GM23338 (cell line): ENCODE measurements at regions not wholly inside any gene's neighbourhood (a gene's known extent, or its start where the extent isn't known, plus 50 kb on each side); places are given as distances from the start of the nearest gene placed in this dataset.

Experiments
- ATAC-seq: fragments of 200-7000 bp; cut with Tn5 transposase; 3 replicates; pipeline ENCODE4 v1.9.1; 2020
- DNase-seq: peaks from one replicate; pipeline ENCODE4 v3.0.0-alpha.2; 2015; ENCODE audit warnings: low spot score
- H2AFZ ChIP-seq: fragments of 200-600 bp; sonication (generic); 2 replicates; pipeline ENCODE4 v1.8.0; 2016; ENCODE audit warnings: antibody characterized with exemption, mild to moderate bottlenecking, moderate library complexity
- H3F3A ChIP-seq: fragments of 200-600 bp; sonication (generic); replicated peaks from 2 replicates; pipeline ENCODE4 v1.8.0; 2017; ENCODE audit warnings: antibody characterized with exemption, mixed run types, low read depth
- H3K27ac ChIP-seq: fragments of 200-600 bp; sonication (generic); 2 replicates; pipeline ENCODE4 v1.6.1; 2016; ENCODE audit warnings: low read depth
- H3K27me3 ChIP-seq: fragments of 200-600 bp; sonication (generic); 2 replicates; pipeline ENCODE4 v1.8.0; 2016; ENCODE audit warnings: mild to moderate bottlenecking, mixed run types, moderate library complexity; ENCODE audit not compliant: insufficient read depth
- H3K36me3 ChIP-seq: fragments of 200-600 bp; sonication (generic); 2 replicates; pipeline ENCODE4 v1.8.0; 2016; ENCODE audit warnings: mild to moderate bottlenecking; ENCODE audit not compliant: insufficient read depth
- H3K4me1 ChIP-seq: fragments of 200-600 bp; sonication (generic); 2 replicates; pipeline ENCODE4 v1.8.0; 2016; ENCODE audit warnings: mild to moderate bottlenecking, moderate library complexity; ENCODE audit not compliant: insufficient read depth
- H3K4me2 ChIP-seq: fragments of 200-600 bp; sonication (generic); 2 replicates; pipeline ENCODE4 v1.7.1; 2017; ENCODE audit warnings: mixed run types
- H3K4me3 ChIP-seq: fragments of 200-600 bp; sonication (generic); 2 replicates; pipeline ENCODE4 v1.6.1; 2016; ENCODE audit warnings: mixed run types
- H3K79me2 ChIP-seq: fragments of 200-600 bp; sonication (generic); replicated peaks from 2 replicates; pipeline ENCODE4 v1.8.0; 2017; ENCODE audit warnings: mild to moderate bottlenecking; ENCODE audit not compliant: insufficient read depth
- H3K9me2 ChIP-seq: fragments of 200-600 bp; sonication (generic); 2 replicates; pipeline ENCODE4 v1.8.0; 2017; ENCODE audit not compliant: insufficient read depth
- H4K20me1 ChIP-seq: fragments of 200-600 bp; sonication (generic); replicated peaks from 2 replicates; pipeline ENCODE4 v1.8.0; 2017; ENCODE audit warnings: mild to moderate bottlenecking; ENCODE audit not compliant: insufficient read depth
- H3K27ac Mint-ChIP-seq: 2 replicates; pipeline ENCODE4 v1.8.0; 2020; ENCODE audit warnings: inconsistent platforms, mild to moderate bottlenecking, moderate library complexity, mixed read lengths
- H3K27me3 Mint-ChIP-seq: 3 replicates; pipeline ENCODE4 v1.8.0; 2022; ENCODE audit warnings: low read depth, mild to moderate bottlenecking, moderate library complexity, mixed read lengths, inconsistent platforms; ENCODE audit not compliant: insufficient read depth, poor library complexity
- H3K36me3 Mint-ChIP-seq: 3 replicates; pipeline ENCODE4 v1.8.0; 2021; ENCODE audit warnings: low read depth, mild to moderate bottlenecking, inconsistent platforms, moderate library complexity, mixed read lengths
- H3K4me1 Mint-ChIP-seq: 3 replicates; pipeline ENCODE4 v1.8.0; 2020; ENCODE audit warnings: mild to moderate bottlenecking, inconsistent platforms, mixed read lengths
- H3K4me3 Mint-ChIP-seq: 3 replicates; pipeline ENCODE4 v1.8.0; 2021; ENCODE audit warnings: moderate library complexity, mild to moderate bottlenecking, inconsistent platforms, mixed read lengths
- H3K9me3 Mint-ChIP-seq: 3 replicates; pipeline ENCODE4 v1.8.0; 2020; ENCODE audit warnings: moderate library complexity, mild to moderate bottlenecking, inconsistent platforms, mixed read lengths
- CREB1 ChIP-seq: fragments of 250-450 bp; sonication (Bioruptor Pico); IDR thresholded peaks from 2 replicates; pipeline ENCODE4 v1.5.0; 2020; ENCODE audit warnings: low read depth, mild to moderate bottlenecking, moderate library complexity
- EZH2 ChIP-seq: fragments of 200-600 bp; sonication (generic); IDR thresholded peaks from one replicate; pipeline ENCODE4 v1.8.0; 2017; ENCODE audit warnings: antibody characterized with exemption, mild to moderate bottlenecking, low read depth; ENCODE audit not compliant: unreplicated experiment
- EZH2phosphoT487 ChIP-seq: fragments of 200-600 bp; sonication (generic); IDR thresholded peaks from one replicate; pipeline ENCODE4 v1.8.1; 2018; ENCODE audit warnings: antibody characterized with exemption; ENCODE audit not compliant: unreplicated experiment
- JUNB ChIP-seq: IDR thresholded peaks from one replicate; pipeline ENCODE4 v1.6.1; 2016; ENCODE audit warnings: antibody characterized with exemption; ENCODE audit not compliant: unreplicated experiment
- POLR2AphosphoS5 ChIP-seq: IDR thresholded peaks from 2 replicates; pipeline ENCODE4 v1.6.1; 2016; ENCODE audit warnings: antibody characterized with exemption, low read depth
- STAT1 ChIP-seq: IDR thresholded peaks from one replicate; pipeline ENCODE4 v1.6.1; 2016; ENCODE audit warnings: antibody characterized with exemption; ENCODE audit not compliant: unreplicated experiment
- ZNF114 ChIP-seq: fragments of 250-450 bp; sonication (Bioruptor Pico); IDR thresholded peaks from 2 replicates; pipeline ENCODE4 v1.5.0; 2020; ENCODE audit warnings: mild to moderate bottlenecking, moderate library complexity
- ZNF331 ChIP-seq: fragments of 250-450 bp; sonication (Bioruptor Pico); IDR thresholded peaks from 2 replicates; pipeline ENCODE4 v1.5.0; 2020; ENCODE audit warnings: low read depth, mild to moderate bottlenecking, moderate library complexity
- TF ChIP-seq, protein P1 (sequence below), 2 experiments: fragments of 200-600 bp in 1 of 2; sonication (generic) in 1 of 2; conservative IDR thresholded peaks; 2 replicates each; pipeline versions ENCODE4 v1.5.1 to v1.6.1; 2016 to 2017; ENCODE audit warnings: antibody characterized with exemption in 2 of 2, low read depth in 2 of 2, mild to moderate bottlenecking in 2 of 2, moderate library complexity in 1 of 2
- TF ChIP-seq, protein P2 (sequence below): IDR thresholded peaks from 2 replicates; pipeline ENCODE4 v1.6.1; 2016; ENCODE audit warnings: antibody characterized with exemption
- TF ChIP-seq, protein P3 (sequence below): IDR thresholded peaks from one replicate; pipeline ENCODE4 v1.6.1; 2018; ENCODE audit warnings: antibody characterized with exemption; ENCODE audit not compliant: unreplicated experiment

DNA sequence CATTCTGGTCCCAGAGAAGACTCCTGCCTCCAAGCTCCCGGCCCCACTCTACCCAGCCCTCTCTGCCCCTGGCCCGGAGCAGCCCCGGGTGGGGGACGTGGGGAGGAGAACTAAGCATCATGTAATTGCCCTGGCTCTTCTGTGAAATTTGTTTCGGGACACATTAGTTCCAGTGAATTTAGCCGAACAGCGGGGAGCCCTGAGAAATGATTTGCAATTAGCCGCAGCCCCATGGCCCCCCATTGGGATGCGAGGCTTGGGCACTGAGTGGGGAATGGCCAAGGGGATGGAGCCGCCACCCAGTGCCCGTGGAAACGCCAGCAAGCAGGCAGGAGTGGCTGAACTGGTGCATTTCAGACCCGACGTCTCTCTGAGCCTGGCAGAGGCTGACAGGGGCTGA lies 173.9 kb upstream of the LHX5 start:
- TF ChIP-seq CREB1 (CRISPR knock-in tag) (no peak), EZH2 (no peak), ZNF114 (CRISPR knock-in tag) (no peak), JUNB (no peak), POLR2AphosphoS5 (no peak), EZH2phosphoT487 (no peak), ZNF331 (CRISPR knock-in tag) (no peak), STAT1 (no peak)
- TF ChIP-seq, protein P1, sequence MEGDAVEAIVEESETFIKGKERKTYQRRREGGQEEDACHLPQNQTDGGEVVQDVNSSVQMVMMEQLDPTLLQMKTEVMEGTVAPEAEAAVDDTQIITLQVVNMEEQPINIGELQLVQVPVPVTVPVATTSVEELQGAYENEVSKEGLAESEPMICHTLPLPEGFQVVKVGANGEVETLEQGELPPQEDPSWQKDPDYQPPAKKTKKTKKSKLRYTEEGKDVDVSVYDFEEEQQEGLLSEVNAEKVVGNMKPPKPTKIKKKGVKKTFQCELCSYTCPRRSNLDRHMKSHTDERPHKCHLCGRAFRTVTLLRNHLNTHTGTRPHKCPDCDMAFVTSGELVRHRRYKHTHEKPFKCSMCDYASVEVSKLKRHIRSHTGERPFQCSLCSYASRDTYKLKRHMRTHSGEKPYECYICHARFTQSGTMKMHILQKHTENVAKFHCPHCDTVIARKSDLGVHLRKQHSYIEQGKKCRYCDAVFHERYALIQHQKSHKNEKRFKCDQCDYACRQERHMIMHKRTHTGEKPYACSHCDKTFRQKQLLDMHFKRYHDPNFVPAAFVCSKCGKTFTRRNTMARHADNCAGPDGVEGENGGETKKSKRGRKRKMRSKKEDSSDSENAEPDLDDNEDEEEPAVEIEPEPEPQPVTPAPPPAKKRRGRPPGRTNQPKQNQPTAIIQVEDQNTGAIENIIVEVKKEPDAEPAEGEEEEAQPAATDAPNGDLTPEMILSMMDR (conservative IDR thresholded peaks at IDR 0.05; ENCODE audit: low read depth in 2 of 2), result no peak
- TF ChIP-seq, protein P2, sequence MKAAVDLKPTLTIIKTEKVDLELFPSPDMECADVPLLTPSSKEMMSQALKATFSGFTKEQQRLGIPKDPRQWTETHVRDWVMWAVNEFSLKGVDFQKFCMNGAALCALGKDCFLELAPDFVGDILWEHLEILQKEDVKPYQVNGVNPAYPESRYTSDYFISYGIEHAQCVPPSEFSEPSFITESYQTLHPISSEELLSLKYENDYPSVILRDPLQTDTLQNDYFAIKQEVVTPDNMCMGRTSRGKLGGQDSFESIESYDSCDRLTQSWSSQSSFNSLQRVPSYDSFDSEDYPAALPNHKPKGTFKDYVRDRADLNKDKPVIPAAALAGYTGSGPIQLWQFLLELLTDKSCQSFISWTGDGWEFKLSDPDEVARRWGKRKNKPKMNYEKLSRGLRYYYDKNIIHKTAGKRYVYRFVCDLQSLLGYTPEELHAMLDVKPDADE, result no peak
- TF ChIP-seq, protein P3, sequence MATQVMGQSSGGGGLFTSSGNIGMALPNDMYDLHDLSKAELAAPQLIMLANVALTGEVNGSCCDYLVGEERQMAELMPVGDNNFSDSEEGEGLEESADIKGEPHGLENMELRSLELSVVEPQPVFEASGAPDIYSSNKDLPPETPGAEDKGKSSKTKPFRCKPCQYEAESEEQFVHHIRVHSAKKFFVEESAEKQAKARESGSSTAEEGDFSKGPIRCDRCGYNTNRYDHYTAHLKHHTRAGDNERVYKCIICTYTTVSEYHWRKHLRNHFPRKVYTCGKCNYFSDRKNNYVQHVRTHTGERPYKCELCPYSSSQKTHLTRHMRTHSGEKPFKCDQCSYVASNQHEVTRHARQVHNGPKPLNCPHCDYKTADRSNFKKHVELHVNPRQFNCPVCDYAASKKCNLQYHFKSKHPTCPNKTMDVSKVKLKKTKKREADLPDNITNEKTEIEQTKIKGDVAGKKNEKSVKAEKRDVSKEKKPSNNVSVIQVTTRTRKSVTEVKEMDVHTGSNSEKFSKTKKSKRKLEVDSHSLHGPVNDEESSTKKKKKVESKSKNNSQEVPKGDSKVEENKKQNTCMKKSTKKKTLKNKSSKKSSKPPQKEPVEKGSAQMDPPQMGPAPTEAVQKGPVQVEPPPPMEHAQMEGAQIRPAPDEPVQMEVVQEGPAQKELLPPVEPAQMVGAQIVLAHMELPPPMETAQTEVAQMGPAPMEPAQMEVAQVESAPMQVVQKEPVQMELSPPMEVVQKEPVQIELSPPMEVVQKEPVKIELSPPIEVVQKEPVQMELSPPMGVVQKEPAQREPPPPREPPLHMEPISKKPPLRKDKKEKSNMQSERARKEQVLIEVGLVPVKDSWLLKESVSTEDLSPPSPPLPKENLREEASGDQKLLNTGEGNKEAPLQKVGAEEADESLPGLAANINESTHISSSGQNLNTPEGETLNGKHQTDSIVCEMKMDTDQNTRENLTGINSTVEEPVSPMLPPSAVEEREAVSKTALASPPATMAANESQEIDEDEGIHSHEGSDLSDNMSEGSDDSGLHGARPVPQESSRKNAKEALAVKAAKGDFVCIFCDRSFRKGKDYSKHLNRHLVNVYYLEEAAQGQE, result no peak
- Histone ChIP-seq H3K4me1 (peaks cover 10% of the 10 kb centered on the region), H2AFZ (no peak overlapping the region), H3K4me2 (no peak overlapping the region), H3K36me3 (no peaks in the 10 kb centered on the region), H3K9me2 (no peaks in the 10 kb centered on the region), H4K20me1 (no peaks in the 10 kb centered on the region), H3K79me2 (no peaks in the 10 kb centered on the region), H3K27me3 (no peaks in the 10 kb centered on the region), H3F3A (no peaks in the 10 kb centered on the region), H3K27ac (no peak overlapping the region), H3K4me3 (no peak overlapping the region)
- no peaks in the 10 kb centered on the region for H3K36me3 Mint-ChIP-seq
- ATAC-seq (no peak), DNase-seq (no peak)
- H3K27ac Mint-ChIP-seq, result no peak overlapping the region
- no peaks in the 10 kb centered on the region; the same call in 1 of the 3 replicates for H3K9me3 Mint-ChIP-seq
- H3K27me3 Mint-ChIP-seq, result peaks cover 27% of the 10 kb centered on the region
- H3K4me3 Mint-ChIP-seq, result no peak overlapping the region
- H3K4me1 Mint-ChIP-seq, result peaks cover 15% of the 10 kb centered on the region
